GM18519 (cell line): ENCODE measurements at regions not wholly inside any gene's neighbourhood (a gene's known extent, or its start where the extent isn't known, plus 50 kb on each side); places are given as distances from the start of the nearest gene placed in this dataset.
"Not testable (repeated sequence)": the region's sequence is repeated elsewhere in the genome, so short reads cannot be mapped to it uniquely, and the experiment has no call there.

Experiments used
- ATAC-seq: cut with Tn5 transposase; IDR thresholded peaks from one replicate; pipeline ENCODE4 v1.9.1; 2021; ENCODE audit warnings: mild to moderate bottlenecking, moderate library complexity; ENCODE audit not compliant: unreplicated experiment, low FRiP score

DNA sequence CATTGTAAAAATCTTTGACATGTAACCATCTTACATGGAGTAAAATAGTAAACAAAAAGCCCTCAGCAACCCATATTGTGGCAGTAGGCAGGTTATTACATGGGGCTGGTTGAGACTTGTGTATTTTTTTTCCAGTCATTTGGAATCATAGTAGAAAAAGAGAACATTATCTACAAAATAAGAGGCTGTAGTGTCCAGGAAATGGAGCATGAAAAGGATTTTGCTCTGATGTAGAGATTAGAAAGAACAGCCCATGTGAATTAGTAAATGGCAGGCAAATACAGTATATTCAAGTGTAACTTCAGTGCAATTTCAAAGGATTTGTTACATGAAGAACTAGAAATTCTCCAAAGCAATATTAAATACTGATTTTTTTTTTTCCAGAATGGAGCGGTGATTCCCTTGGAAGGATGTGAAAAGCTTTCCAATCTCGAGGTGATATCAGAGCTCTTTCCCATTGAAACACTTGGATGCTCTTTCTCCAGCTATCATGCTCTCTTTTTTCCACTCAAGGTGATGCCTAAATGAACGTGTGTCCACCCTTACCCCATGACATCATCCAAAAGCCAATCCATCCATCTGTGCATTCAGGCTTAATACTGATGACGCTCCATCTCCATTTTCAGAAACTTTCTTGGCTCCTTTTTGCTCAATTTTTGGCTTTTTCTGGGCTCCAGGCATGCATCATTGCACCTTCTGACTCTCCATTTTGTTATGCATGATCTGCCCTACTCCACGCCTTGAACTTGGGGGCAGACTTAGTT is 1034.7 kb downstream of the TYW1 start:
- ATAC-seq = no peak

DNA sequence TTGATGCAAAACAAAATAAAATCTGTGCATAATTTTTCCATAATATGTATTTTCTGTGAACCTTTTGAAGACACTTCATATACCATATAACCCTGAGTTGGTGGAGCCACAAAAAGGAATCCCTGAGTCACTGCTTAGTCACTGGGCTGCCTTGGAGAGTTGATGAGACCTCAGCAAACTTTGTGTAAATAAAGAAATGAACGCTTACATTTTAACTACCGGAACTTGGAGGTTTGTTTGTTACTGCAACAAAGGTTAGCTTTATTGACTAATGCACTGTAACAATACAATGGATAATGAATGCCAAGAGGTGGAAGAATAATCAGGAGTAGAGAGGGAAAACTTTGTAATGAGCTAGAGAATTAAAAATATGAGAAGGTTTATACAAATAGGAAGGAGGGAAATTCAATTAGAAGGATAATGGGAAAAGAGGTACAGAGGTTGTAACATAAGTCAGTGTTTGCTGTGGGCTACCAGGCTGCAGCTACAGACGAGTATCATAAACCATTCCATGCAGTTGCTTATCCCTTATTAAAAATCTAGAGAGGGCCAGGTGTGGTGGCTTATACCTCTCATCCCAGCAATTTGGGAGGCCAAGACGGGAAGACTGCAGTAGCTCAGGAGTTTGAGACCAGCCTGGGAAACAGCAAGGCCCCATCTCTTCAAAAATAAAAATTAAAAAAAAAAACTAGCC is 1042.1 kb downstream of the TYW1 start:
- no peak for ATAC-seq

DNA sequence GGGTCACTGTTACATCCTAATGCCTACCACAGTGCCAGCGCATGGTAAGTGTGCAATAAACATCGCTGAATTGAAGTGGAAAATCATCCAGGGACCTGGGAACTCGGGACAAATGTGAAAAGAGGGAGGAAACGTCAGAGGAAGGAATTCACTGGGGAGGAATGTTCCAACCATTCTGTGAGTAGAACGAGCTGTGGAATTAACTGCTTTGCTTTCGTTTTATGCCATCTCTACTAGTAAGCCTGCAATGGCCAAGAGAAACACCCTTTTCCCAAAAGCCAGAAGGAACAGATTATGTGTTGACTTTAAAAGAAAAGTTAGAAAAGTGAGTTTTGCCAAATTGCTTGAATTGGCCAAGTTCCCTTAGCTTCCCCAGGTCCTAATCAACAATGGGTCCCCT is 1044.9 kb downstream of the TYW1 start:
- no peak for ATAC-seq

DNA sequence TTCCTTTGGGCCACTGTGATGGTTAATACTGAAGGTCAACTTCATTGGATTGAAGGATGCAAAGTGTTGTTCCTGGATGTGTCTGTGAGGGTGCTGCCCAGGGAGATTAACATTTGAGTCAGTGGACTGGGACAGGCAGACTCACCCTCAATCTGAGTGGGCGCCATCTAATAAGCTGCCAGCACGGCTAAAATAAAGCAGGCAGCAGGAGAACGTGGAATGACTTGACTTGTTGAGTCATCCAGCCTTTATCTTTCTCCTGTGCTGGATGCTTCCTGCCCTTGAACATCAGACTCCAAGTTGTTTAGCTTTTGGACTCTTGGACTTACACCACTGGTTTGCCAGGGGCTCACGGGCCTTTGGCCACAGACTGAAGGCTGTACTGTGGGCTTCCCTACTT is 1046.9 kb downstream of the TYW1 start:
- ATAC-seq = no peak

DNA sequence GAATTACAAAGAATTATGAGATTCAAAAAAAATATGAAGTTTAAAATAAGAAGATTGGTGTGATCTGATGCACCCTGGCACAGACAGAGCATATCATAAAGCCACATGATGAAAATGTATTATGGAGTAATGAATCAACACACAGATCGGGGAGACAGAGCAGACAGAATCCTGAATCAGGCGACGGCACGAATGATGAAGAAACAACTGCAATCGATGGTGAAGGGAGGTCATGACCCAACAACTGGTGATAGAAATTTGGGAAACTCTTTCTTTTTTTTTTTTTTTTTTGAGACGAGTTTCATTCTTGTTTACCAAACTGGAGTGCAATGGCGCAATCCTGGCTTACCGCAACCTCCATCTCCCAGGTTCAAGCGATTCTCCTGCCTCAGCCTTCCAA is 1054.0 kb downstream of the TYW1 start:
- ATAC-seq = no peak

DNA sequence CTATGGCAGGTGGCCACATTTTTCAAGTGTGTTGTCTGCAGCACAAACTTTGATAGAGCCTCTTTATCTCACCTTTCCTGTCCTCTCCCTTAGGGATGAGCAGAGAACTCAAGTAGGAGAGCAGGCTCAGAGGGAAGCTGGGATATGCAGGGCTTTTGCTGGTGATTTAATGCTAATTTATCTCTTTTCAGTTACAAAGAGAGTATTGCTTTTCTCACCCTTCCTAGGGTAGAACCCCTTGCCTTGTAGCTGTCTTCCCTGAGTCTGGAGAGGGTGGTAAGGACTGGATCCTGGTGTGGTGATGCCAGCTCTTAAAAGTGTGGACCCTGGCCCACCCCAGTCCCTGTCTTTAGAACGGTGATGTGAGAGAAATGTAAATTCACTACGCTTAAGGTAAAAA is 1061.4 kb downstream of the TYW1 start:
- no peak for ATAC-seq

DNA sequence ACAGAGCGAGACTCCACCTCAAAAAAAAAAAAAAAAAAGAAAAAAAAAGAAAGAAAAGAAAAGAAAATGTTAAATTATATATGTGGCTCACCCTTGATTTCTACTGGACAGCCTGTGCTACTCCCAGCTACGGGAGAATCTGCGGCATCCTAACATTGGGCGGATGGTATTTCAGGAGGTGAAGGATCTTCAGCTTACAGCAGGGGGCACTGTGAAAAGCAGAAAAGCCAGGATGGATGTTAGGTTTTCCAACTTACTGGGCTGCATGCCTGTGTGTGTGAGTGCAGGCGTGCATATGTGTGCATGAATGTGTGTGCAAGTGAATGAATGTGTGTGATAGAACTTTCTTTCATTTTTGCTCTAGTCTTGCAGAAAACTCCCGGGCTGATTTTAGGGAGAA is 1066.5 kb downstream of the TYW1 start:
- no peak for ATAC-seq

DNA sequence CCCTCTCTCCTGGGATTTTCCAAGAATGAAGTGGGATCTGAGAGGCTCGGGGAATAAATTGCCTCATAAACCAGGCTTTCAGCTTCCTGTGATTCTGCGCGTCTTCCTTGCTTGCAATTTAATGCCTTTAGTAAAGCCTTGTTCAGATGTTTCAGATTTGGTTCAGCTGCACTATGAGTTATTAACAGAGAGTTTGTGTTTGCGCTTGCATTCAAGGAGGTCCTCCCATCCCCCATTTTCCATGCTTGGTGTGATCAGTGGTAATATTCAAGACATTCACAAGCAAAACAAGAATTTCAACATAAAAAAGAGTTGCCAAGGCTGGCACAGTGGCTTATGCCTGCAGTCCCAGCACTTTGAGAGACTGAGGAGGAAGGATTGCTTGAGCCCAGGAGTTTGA is 1068.9 kb downstream of the TYW1 start:
- ATAC-seq = no peak

DNA sequence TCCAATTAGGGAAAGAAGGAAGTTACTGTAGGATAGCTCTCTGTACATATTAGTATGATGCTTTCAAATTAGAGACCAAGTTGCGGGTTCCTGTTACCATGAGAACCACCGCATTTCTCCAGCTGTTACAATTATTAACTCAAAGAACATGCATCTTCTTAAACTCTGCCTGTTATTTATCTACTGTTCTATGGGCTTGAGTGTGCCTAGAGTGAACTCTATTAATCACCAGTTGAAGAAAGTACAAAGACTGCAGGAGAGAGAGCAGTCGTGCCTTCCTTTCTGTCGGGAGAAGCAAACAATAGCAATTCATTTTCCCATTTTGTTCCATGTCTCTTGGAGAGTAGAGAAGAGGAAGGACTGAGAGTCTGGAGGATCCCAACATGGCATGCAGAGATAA is 1071.2 kb downstream of the TYW1 start:
- ATAC-seq = no peak

DNA sequence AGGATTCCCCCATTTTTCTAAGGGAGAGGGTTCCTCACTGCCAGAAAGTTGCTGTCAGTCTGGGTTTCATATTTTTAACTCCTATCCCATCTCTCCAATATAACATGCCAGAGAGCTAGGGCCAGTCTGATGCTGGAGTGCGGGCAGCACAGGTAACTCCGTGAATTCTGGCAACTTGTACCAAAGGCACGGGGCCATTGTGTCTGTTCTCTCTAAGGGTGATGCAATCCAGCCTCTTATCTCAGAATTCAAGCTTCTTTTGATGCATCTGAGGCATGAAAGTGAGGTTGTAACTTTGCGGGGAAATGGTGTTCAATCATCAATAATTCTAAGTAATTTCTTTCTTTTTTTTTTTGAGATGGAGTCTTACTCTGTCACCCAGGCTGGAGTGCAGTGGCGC is 1074.4 kb downstream of the TYW1 start:
- no peak for ATAC-seq

DNA sequence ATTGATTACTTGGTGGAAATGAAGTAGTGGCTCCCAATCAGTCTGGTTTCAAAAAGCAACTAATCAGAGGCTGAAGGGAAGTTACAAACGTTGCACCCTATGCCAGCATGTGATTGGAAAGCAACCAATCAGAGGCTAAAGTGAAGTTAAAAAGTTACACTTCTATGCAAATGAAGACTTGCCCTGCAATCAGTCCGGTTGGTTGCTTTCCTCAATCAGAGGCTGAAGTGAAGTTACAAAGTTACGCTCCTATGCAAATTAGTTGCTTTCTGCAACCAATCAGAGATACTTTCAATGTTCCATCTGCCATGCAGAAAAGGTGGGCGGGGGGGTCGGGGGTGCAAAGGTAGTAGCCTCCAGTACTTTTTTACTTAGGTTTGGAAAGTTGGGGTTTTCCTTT is 1077.1 kb downstream of the TYW1 start:
- no peak for ATAC-seq

DNA sequence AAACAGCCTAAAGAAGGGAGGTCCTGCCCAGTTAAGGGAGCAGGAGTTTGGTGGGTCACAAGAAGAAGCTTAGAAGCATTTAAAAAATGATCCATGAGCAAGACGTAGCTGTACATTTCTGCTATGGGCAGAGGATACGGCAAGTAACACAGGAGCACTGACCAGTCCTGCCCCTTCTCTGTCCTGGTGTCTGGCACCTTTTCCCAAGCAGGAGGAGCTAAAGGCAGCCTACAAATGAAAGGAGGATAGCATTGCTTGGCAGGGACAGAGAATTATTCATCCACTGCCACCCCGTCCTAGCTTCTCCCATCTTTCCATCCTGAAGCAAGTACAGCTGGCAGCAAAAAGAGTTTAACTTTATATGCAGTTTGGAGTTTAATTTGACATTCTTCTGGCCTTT is 1077.6 kb downstream of the TYW1 start:
- ATAC-seq = no peak

DNA sequence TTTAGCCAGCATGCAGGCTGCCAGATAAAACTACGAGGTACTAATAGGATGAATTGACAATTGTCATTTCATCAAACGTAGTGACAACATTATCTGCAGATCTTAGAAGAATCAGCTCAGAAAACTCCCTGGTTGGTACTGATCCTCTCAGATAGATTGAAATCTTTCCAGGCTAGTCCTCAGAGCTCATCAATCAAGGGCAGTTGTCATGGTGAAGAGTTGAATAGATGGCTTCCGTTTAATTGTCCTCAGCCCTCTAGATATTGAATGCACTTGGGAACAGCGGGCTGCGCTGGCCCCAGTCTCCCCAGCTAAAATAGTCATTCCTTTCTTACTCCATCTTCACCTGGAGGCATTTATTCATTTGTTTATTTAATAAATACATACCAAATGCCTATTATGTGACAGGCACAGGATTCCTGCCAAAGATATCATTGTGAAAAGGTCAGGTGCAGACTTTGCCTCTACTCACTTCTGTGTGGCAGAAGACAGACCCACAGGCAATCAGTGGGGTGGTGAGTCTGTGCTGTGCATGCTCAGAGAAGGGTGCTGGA is 1081.6 kb downstream of the TYW1 start:
- no peak for ATAC-seq

DNA sequence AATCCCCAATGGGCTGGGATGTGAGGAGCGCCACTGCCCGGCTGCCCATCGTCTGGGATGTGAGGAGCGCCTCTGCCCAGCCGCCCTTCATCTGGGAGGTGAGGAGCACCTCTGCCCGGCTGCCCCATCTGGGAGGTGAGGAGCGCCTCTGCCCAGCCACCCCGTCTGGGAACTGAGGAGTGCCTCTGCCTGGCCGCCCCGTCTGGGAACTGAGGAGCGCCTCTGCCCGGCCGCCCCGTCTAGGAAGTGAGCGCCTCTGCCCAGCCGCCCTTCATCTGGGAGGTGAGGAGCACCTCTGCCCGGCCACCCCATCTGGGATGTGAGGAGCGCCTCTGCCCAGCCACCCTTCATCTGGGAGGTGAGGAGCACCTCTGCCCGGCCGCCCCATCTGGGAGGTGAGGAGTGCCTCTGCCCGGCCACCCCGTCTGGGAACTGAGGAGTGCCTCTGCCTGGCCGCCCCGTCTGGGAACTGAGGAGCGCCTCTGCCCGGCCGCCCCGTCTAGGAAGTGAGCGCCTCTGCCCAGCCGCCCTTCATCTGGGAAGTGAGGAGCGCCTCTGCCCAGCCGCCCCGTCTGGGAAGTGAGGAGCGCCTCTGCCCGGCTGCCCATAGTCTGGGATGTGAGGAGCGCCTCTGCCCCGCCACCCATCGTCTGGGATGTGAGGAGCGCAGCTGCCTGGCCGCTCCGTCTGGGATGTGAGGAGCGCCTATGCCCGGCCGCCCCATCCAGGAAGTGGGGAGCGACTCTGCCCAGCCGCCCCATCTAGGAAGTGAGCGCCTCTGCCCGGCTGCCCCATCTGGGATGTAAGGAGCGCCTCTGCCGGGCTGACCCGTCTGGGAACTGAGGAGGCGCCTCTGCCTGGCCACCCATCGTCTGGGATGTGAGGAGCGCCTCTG is 1085.7 kb downstream of the TYW1 start:
- ATAC-seq = not testable (repeated sequence)

DNA sequence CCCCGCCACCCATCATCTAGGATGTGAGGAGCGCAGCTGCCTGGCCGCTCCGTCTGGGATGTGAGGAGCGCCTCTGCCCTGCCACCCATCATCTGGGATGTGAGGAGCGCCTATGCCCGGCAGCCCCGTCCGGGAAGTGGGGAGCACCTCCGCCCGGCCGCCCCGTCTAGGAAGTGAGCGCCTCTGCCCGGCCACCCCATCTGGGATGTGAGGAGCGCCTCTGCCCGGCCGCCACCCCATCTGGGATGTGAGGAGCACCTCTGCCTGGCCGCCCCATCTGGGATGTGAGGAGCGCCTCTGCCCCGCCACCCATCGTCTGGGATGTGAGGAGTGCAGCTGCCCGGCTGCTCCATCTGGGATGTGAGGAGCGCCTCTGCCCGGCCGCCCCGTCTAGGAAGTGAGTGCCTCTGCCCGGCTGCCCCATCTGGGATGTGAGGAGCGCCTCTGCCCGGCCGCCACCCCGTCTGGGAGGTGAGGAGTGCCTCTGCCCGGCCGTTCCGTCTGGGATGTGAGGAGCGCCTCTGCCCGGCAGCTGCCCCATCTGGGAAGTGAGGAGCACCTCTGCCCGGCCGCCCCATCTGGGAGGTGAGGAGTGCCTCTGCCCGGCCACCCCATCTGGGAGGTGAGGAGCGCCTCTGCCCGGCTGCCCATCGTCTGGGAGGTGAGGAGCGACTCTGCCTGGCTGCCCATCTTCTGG is 1086.5 kb downstream of the TYW1 start:
- ATAC-seq = not testable (repeated sequence)

DNA sequence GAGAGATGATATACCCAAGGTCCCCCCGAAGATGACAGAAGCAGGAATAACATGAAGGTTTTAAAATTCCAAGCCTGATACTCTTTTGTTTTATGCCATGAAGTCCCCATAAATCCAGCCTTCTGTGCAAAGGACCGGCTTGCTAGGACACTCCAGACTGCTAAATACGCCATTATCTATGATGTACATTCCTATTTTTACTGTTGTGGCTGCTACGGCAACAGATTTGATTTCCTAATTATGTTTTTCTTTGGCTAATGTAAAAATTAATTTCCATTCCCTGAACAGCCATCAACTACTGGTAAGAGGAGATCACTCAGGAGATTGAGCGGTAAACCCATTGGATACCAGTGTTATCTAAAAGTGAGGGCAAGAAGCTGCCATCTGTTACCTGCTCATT is 1090.8 kb downstream of the TYW1 start:
- no peak for ATAC-seq

DNA sequence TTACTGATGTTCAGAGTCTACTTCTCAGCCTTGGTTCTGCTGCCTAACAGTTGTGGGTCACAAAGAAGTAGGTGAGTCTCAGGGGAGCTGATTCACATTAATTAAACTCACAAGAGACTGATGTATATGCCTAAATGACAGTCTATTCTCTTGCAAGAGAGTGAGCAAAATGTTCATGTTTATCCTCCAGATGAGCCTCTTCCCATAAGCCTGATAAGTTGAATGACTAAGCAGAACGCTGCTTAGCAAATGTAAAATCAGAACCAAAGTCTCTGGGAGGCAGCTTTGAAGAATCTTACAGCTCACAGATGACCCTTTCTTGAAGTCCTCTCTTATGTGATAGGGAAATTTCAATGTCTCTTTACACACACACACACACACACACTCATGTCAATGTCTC is 1092.2 kb downstream of the TYW1 start:
- ATAC-seq = no peak

DNA sequence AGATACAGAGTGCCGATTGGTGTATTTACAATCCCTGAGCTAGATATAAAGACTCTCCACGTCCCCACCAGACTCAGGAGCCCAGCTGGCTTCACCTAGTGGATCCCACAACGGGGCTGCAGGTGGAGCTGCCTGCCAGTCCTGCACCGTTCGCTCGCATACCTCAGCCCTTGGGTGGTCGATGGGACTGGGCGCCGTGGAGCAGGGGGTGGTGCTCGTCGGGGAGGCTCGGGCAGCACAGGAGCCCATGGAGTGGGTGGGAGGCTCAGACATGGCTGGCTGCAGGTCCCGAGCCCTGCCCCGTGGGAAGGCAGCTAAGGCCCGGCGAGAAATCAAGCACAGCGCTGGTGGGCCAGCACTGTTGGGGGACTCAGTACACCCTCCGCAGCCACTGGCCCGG is 1093.6 kb downstream of the TYW1 start:
- ATAC-seq = not testable (repeated sequence)

DNA sequence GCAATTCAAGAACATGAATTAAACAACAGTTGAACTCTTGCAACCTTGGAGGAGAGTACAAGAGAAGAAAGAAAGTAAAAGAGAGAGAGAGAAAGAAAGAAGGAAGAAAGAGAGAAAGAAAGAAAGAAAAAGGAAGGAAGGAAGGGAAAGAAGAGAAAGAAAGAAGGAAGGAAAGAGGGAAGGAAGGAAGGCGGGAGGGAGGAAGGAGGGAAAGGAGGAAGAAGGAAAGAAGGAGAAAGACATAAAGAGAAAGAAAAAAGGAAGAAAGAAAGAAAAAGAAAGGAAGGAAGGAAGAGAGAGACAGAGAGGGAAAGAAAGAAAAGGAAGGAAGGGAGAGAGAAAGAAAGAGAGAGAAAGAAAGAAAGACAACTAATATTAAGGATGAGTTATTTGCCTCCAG is 1106.7 kb downstream of the TYW1 start:
- ATAC-seq = no peak

DNA sequence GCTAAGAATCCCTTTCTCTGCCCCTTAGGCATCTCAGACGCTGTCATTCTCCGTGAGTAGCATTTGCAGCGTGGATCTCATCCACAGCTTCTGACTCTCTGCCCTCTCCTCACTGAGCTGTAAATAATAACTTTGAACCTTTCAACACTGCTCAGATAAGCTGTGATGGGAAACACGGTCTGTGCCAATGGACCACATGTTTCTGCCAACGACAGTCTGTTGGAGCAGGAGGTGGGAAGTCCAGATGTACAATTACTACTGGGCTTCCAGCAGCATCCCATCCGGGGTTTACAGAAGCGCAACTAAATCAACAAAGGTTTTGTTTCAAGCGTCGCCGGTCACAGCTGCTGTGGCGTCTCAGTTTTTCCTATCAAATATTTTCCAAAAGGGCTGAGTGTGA is 1110.6 kb downstream of the TYW1 start:
- no peak for ATAC-seq
